NCI-H146 treated with DMSO at 0.1 percent for 48 hours (cell line): ENCODE measurements at regions not wholly inside any gene's neighbourhood (a gene's known extent, or its start where the extent isn't known, plus 50 kb on each side); places are given as distances from the start of the nearest gene placed in this dataset.
"Not testable (repeated sequence)": the region's sequence is repeated elsewhere in the genome, so short reads cannot be mapped to it uniquely, and the experiment has no call there.

ENCODE experiments used
- DNase-seq: peaks from one replicate; lab custom pipeline; 2025; ENCODE audit not compliant: unreplicated experiment; lab: John Stamatoyannopoulos, UW

- DNase-seq, result no peak
Measured at GRCh38 chr20:55099251-55099650, 623.9 kb downstream of the DOK5 start.

- DNase-seq, result no peak
Measured at GRCh38 chr20:55097621-55098020, 622.2 kb downstream of the DOK5 start.

- DNase-seq, result peak; percentile 92
Measured at GRCh38 chr20:55095745-55096400, 620.5 kb downstream of the DOK5 start.

DNA sequence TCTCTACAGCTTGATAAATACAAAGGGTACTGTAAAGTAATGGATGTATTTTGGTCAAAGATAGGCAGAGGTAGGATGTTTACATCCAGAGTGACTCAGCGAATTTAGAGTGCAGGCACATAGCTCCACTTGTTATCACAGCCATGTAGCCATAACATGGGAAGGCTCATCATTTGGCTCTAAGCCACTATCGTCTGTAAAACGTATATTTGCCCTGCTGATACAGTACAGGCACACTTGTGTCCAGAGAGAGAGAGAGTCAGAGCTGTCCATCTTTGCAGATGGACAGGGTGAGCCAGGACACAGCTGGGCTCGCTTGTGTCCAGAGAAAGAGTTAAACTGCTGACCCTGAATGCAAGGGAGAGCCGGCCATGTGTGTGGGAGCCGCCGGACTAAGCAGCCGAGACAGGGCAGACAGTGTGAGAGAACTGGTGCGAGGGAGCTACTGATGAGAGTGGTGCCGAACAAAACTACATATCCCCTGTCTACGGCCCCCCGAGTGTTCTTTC is 619.0 kb downstream of the DOK5 start:
- DNase-seq, result no peak

- DNase-seq, result peak; percentile 58
Measured at GRCh38 chr20:55090286-55090685, 614.9 kb downstream of the DOK5 start.

- DNase-seq, result no peak
Measured at GRCh38 chr20:55086421-55086820, 611.0 kb downstream of the DOK5 start.

- DNase-seq, result no peak
Measured at GRCh38 chr20:55079917-55080316, 604.5 kb downstream of the DOK5 start.

DNA sequence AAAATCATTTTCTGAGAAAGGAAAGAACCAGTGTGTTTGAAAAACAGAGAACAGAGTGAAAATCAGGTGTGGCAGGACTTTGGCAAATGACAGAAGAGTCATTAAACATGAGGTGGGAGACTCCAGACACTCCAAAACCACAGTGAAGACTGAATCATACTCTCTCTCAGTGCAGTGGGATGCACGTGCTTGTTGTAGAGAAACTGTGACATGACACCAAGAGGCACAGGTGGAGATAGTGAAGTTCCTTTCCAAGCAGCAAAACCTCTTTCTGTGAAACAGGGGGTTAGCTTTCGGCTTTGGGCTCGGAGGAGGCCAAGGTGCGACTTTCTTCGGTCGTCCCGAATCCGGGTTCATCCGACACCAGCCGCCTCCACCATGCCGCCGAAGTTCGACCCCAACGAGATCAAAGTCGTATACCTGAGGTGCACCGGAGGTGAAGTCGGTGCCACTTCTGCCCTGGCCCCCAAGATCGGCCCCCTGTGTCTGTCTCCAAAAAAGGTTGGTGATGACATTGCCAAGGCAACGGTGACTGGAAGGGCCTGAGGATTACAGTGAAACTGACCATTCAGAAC is 599.0 kb downstream of the DOK5 start:
- DNase-seq, result not testable (repeated sequence)

- DNase-seq, result peak; percentile 37
Measured at GRCh38 chr20:55070001-55070400, 594.6 kb downstream of the DOK5 start.

DNA sequence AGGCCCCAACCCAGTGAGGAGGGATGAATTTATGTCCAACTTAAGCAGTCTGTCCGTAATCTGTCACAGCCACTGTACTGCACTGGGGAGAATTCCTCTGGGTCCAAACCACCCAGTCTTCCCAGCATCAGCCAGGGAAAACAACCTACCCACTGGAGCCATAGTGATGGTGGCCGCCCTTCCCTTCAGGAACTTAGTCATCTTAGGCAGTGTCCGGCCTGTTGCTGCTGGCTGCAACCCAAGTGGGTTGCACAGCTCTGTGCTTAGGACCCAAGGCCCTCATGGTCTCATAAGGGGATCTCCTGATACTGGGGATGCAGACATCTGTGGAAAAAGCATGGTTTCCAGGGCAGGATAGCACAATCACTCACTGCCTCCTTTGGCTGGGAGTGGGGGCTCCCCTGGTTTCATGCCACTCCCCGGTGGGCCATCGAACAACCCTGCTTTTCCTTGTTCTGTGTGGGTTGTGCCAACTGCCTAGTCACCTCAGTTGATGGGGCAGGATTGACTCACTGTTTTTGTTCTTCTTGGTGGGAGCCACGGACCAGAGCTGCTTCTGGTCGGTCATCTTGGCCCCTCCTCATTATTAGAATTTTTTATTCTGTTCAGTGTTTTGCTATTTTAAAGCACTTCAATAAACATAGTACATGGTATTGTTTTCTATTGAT is 591.9 kb downstream of the DOK5 start:
- DNase-seq, result no peak

- DNase-seq, result no peak
Measured at GRCh38 chr20:55058938-55059337, 583.5 kb downstream of the DOK5 start.

GRCh38 chr20:55057779-55058415 is 582.5 kb downstream of the DOK5 start:
- peak; percentile 75 for DNase-seq

GRCh38 chr20:55054453-55054852 is 579.1 kb downstream of the DOK5 start:
- DNase-seq, result no peak

- DNase-seq, result peak; percentile 79
Measured at GRCh38 chr20:55053389-55053788, 578.0 kb downstream of the DOK5 start.

DNA sequence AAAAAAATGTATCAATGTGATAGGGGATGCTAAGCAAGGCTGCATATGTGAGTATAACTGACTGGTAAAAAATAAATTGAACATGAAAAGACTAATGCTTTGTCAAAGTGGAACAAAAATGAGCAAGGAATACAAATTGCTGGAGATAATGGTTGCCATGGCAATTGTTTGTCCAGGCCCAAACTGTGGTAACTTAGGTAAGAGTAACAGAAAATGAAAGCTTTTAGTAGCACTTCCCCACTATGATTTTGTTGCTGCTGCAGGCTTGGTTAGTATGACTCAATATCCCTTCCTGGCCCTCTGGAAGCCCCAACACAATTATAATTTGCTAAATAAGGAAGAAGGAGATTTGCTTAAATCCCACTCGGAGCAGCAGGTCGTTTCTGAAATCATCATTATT is 577.1 kb downstream of the DOK5 start:
- DNase-seq, result no peak

DNA sequence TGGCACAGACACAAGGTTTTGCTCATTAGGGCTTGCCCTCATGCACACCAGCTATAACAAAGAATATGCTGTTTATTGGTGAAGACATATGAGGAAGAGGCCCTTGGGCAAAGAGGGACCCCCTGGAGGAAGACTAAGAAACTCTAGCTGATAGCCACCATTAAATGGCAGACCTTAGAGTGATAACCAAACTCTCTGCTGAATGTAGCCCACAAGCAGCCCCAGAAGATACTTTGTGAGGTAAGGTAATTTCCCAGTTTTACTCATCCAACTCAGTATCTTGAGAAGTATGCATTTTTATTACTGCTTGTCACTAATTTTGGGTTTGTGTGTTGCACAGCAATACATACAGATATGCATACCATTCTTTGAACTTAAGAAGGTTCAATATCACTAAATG is 563.3 kb downstream of the DOK5 start:
- DNase-seq, result no peak

GRCh38 chr20:55031971-55032370 is 556.6 kb downstream of the DOK5 start:
- DNase-seq, result no peak

- no peak for DNase-seq
Measured at GRCh38 chr20:55014766-55015165, 539.4 kb downstream of the DOK5 start.

DNA sequence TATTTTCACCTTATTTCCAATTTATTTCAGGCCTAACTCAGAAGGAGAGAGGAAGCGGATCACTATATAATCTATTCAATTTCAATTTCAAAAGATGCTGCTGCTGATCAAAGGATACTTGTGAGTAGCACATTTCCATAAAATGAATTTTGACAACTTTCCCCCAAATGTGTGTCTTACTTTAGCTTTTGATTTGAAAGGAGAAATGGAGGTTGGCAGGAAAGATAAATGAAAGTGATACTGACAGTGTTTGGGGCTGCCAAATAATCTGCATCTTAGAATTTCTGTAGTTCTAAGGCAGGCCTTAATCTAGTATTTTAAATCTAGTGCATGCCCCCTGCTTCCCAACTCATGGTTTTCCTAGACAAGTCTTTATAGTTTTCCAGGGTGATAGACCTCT is 535.4 kb downstream of the DOK5 start:
- DNase-seq, result no peak

DNA sequence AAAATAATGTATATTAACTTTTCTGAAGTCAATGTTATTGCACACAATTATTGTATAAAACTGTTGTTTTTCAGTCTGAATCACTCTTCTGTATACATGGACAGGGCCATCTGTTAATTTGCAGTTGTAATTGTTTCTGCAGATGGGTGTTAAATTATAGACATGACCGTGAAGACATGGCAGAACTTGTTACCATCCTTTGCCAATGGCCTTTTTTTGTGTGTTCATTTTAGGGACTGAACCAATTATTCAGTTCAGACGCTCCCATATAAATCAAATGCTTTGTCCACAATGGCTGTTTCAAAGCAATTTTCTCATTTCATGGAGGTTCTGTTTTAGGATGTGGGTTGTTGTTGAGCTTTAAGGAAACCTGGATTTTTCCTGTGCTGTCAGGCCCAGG is 533.7 kb downstream of the DOK5 start:
- DNase-seq, result peak; percentile 99

- peak; percentile 96 for DNase-seq
Measured at GRCh38 chr20:55004044-55004443, 528.7 kb downstream of the DOK5 start.

DNA sequence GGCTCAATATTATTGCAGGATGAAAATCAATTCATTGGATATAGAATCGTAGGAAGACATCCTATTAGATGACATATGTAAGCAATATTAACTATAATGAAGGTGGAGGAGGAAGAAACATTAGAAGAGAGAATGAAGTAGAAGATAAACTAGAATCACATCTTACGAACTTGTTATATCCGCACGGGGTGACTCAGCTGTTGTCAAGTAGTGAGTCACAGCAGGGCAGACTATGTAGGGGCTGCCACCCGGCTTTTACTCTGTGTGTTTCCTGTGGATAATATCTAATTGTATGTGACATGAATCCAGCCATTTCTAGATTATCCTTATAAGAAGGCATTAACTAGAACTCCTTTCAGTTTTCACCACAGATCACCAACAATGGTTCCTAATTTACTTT is 520.2 kb downstream of the DOK5 start:
- DNase-seq, result peak; percentile 73
